GM23338 (cell line): ENCODE measurements at regions not wholly inside any gene's neighbourhood (a gene's known extent, or its start where the extent isn't known, plus 50 kb on each side); places are given as distances from the start of the nearest gene placed in this dataset.

Experiments
- CREB1 ChIP-seq: fragments of 250-450 bp; sonication (Bioruptor Pico); IDR thresholded peaks from 2 replicates; pipeline ENCODE4 v1.5.0; 2020; ENCODE audit warnings: low read depth, mild to moderate bottlenecking, moderate library complexity
- ETS1 ChIP-seq: IDR thresholded peaks from 2 replicates; pipeline ENCODE4 v1.6.1; 2016; ENCODE audit warnings: antibody characterized with exemption
- EZH2 ChIP-seq: fragments of 200-600 bp; sonication (generic); IDR thresholded peaks from one replicate; pipeline ENCODE4 v1.8.0; 2017; ENCODE audit warnings: antibody characterized with exemption, mild to moderate bottlenecking, low read depth; ENCODE audit not compliant: unreplicated experiment
- EZH2phosphoT487 ChIP-seq: fragments of 200-600 bp; sonication (generic); IDR thresholded peaks from one replicate; pipeline ENCODE4 v1.8.1; 2018; ENCODE audit warnings: antibody characterized with exemption; ENCODE audit not compliant: unreplicated experiment
- JUNB ChIP-seq: IDR thresholded peaks from one replicate; pipeline ENCODE4 v1.6.1; 2016; ENCODE audit warnings: antibody characterized with exemption; ENCODE audit not compliant: unreplicated experiment
- POLR2AphosphoS5 ChIP-seq: IDR thresholded peaks from 2 replicates; pipeline ENCODE4 v1.6.1; 2016; ENCODE audit warnings: antibody characterized with exemption, low read depth
- STAT1 ChIP-seq: IDR thresholded peaks from one replicate; pipeline ENCODE4 v1.6.1; 2016; ENCODE audit warnings: antibody characterized with exemption; ENCODE audit not compliant: unreplicated experiment
- ZNF114 ChIP-seq: fragments of 250-450 bp; sonication (Bioruptor Pico); IDR thresholded peaks from 2 replicates; pipeline ENCODE4 v1.5.0; 2020; ENCODE audit warnings: mild to moderate bottlenecking, moderate library complexity
- TF ChIP-seq, protein P1 (sequence below): IDR thresholded peaks from one replicate; pipeline ENCODE4 v1.6.1; 2018; ENCODE audit warnings: antibody characterized with exemption; ENCODE audit not compliant: unreplicated experiment
- TF ChIP-seq, protein P2 (sequence below), 2 experiments: fragments of 200-600 bp in 1 of 2; sonication (generic) in 1 of 2; conservative IDR thresholded peaks; 2 replicates each; pipeline versions ENCODE4 v1.5.1 to v1.6.1; 2016 to 2017; ENCODE audit warnings: antibody characterized with exemption in 2 of 2, low read depth in 2 of 2, mild to moderate bottlenecking in 2 of 2, moderate library complexity in 1 of 2
- TF ChIP-seq, protein P3 (sequence below): fragments of 250-450 bp; sonication (Bioruptor Pico); IDR thresholded peaks from 2 replicates; pipeline ENCODE4 v1.5.0; 2020; ENCODE audit warnings: mild to moderate bottlenecking, moderate library complexity

DNA sequence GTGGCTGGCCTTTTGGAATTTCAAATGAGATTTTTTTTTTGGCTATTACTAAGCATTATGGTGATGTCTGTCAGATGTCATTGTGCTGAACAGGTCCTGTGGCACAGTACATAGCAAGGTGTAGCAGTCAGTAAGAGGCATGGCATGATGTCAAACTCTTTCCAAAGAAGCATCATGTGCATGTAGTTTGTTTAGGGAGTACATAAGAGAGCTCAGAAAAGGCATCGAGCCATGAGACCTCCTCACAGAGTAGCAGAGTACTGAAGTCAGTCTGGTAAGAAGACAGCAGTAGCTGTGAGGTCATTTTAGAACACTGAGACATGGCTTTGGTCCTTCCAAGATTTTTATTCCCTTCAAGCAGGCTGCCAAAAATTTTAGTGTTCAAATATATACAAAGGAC lies 134.9 kb upstream of the SPRED1 start:
- TF ChIP-seq, protein P1, sequence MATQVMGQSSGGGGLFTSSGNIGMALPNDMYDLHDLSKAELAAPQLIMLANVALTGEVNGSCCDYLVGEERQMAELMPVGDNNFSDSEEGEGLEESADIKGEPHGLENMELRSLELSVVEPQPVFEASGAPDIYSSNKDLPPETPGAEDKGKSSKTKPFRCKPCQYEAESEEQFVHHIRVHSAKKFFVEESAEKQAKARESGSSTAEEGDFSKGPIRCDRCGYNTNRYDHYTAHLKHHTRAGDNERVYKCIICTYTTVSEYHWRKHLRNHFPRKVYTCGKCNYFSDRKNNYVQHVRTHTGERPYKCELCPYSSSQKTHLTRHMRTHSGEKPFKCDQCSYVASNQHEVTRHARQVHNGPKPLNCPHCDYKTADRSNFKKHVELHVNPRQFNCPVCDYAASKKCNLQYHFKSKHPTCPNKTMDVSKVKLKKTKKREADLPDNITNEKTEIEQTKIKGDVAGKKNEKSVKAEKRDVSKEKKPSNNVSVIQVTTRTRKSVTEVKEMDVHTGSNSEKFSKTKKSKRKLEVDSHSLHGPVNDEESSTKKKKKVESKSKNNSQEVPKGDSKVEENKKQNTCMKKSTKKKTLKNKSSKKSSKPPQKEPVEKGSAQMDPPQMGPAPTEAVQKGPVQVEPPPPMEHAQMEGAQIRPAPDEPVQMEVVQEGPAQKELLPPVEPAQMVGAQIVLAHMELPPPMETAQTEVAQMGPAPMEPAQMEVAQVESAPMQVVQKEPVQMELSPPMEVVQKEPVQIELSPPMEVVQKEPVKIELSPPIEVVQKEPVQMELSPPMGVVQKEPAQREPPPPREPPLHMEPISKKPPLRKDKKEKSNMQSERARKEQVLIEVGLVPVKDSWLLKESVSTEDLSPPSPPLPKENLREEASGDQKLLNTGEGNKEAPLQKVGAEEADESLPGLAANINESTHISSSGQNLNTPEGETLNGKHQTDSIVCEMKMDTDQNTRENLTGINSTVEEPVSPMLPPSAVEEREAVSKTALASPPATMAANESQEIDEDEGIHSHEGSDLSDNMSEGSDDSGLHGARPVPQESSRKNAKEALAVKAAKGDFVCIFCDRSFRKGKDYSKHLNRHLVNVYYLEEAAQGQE: no peak
- TF ChIP-seq EZH2 (no peak), CREB1 (CRISPR knock-in tag) (no peak), EZH2phosphoT487 (no peak), POLR2AphosphoS5 (no peak), JUNB (no peak), ETS1 (no peak), ZNF114 (CRISPR knock-in tag) (no peak), STAT1 (no peak)
- TF ChIP-seq, protein P2, sequence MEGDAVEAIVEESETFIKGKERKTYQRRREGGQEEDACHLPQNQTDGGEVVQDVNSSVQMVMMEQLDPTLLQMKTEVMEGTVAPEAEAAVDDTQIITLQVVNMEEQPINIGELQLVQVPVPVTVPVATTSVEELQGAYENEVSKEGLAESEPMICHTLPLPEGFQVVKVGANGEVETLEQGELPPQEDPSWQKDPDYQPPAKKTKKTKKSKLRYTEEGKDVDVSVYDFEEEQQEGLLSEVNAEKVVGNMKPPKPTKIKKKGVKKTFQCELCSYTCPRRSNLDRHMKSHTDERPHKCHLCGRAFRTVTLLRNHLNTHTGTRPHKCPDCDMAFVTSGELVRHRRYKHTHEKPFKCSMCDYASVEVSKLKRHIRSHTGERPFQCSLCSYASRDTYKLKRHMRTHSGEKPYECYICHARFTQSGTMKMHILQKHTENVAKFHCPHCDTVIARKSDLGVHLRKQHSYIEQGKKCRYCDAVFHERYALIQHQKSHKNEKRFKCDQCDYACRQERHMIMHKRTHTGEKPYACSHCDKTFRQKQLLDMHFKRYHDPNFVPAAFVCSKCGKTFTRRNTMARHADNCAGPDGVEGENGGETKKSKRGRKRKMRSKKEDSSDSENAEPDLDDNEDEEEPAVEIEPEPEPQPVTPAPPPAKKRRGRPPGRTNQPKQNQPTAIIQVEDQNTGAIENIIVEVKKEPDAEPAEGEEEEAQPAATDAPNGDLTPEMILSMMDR (conservative IDR thresholded peaks at IDR 0.05; ENCODE audit: low read depth in 2 of 2): no peak
- TF ChIP-seq, protein P3, sequence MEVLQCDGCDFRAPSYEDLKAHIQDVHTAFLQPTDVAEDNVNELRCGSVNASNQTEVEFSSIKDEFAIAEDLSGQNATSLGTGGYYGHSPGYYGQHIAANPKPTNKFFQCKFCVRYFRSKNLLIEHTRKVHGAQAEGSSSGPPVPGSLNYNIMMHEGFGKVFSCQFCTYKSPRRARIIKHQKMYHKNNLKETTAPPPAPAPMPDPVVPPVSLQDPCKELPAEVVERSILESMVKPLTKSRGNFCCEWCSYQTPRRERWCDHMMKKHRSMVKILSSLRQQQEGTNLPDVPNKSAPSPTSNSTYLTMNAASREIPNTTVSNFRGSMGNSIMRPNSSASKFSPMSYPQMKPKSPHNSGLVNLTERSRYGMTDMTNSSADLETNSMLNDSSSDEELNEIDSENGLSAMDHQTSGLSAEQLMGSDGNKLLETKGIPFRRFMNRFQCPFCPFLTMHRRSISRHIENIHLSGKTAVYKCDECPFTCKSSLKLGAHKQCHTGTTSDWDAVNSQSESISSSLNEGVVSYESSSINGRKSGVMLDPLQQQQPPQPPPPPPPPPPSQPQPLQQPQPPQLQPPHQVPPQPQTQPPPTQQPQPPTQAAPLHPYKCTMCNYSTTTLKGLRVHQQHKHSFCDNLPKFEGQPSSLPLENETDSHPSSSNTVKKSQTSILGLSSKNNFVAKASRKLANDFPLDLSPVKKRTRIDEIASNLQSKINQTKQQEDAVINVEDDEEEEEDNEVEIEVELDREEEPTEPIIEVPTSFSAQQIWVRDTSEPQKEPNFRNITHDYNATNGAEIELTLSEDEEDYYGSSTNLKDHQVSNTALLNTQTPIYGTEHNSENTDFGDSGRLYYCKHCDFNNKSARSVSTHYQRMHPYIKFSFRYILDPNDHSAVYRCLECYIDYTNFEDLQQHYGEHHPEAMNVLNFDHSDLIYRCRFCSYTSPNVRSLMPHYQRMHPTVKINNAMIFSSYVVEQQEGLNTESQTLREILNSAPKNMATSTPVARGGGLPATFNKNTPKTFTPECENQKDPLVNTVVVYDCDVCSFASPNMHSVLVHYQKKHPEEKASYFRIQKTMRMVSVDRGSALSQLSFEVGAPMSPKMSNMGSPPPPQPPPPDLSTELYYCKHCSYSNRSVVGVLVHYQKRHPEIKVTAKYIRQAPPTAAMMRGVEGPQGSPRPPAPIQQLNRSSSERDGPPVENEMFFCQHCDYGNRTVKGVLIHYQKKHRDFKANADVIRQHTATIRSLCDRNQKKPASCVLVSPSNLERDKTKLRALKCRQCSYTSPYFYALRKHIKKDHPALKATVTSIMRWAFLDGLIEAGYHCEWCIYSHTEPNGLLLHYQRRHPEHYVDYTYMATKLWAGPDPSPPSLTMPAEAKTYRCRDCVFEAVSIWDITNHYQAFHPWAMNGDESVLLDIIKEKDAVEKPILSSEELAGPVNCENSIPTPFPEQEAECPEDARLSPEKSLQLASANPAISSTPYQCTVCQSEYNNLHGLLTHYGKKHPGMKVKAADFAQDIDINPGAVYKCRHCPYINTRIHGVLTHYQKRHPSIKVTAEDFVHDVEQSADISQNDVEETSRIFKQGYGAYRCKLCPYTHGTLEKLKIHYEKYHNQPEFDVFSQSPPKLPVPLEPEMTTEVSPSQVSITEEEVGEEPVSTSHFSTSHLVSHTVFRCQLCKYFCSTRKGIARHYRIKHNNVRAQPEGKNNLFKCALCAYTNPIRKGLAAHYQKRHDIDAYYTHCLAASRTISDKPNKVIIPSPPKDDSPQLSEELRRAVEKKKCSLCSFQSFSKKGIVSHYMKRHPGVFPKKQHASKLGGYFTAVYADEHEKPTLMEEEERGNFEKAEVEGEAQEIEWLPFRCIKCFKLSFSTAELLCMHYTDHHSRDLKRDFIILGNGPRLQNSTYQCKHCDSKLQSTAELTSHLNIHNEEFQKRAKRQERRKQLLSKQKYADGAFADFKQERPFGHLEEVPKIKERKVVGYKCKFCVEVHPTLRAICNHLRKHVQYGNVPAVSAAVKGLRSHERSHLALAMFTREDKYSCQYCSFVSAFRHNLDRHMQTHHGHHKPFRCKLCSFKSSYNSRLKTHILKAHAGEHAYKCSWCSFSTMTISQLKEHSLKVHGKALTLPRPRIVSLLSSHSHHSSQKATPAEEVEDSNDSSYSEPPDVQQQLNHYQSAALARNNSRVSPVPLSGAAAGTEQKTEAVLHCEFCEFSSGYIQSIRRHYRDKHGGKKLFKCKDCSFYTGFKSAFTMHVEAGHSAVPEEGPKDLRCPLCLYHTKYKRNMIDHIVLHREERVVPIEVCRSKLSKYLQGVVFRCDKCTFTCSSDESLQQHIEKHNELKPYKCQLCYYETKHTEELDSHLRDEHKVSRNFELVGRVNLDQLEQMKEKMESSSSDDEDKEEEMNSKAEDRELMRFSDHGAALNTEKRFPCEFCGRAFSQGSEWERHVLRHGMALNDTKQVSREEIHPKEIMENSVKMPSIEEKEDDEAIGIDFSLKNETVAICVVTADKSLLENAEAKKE (CRISPR knock-in tag): no peak
